SK-N-SH (cell line): ENCODE measurements at regions not wholly inside any gene's neighbourhood (a gene's known extent, or its start where the extent isn't known, plus 50 kb on each side); places are given as distances from the start of the nearest gene placed in this dataset.

Experiments used
- CTCF ChIA-PET: fragments of 300-600, 350-600 bp; formaldehyde crosslinking; extraction: SDS; loops from one replicate; lab custom pipeline; 2021; lab: Yijun Ruan, JAX
- POLR2A ChIA-PET: fragments of 350-600 bp; sonication (Branson Sonifier 250); formaldehyde crosslinking; extraction: SDS; loops from one replicate; lab custom pipeline; 2020; ENCODE audit warnings: antibody characterized with exemption, inconsistent platforms; lab: Yijun Ruan, JAX
- DNase-seq: peaks from one replicate; pipeline ENCODE4 v3.0.0; 2012
- H2AFZ ChIP-seq: fragments of 200-600 bp; sonication (generic); 2 replicates; pipeline ENCODE4 v1.8.1; 2016; ENCODE audit warnings: antibody characterized with exemption, mild to moderate bottlenecking, low read depth
- H3F3A ChIP-seq: fragments of 200-600 bp; sonication (generic); replicated peaks from 2 replicates; pipeline ENCODE3; 2016; ENCODE audit warnings: antibody characterized with exemption, mild to moderate bottlenecking; ENCODE audit not compliant: insufficient read depth
- H3K27ac ChIP-seq, 2 experiments: fragments of 200-500 bp in 1 of 2; fragments of 200-600 bp in 1 of 2; sonication (Bioruptor generic) in 1 of 2; sonication (generic), shearing (Covaris generic) in 1 of 2; 2 replicates each; pipeline versions ENCODE4 v1.5.1 to v1.6.1; 2014 to 2016; ENCODE audit warnings: low read depth in 2 of 2, inconsistent platforms in 1 of 2, low read length in 1 of 2, mild to moderate bottlenecking in 1 of 2, mixed read lengths in 1 of 2
- H3K27me3 ChIP-seq: fragments of 200-600 bp; sonication (generic), shearing (Covaris generic); 2 replicates; pipeline ENCODE4 v1.6.1; 2016; ENCODE audit warnings: mixed run types; ENCODE audit not compliant: insufficient read depth
- H3K36me3 ChIP-seq, 2 experiments: fragments of 200-500 bp in 1 of 2; fragments of 200-600 bp in 1 of 2; sonication (Bioruptor generic) in 1 of 2; sonication (generic) in 1 of 2; replicated peaks in 1 of 2; 2 replicates each; pipeline versions ENCODE3 to v1.5.1; 2014 to 2016; ENCODE audit warnings: low read length in 1 of 2, mild to moderate bottlenecking in 1 of 2; ENCODE audit not compliant: insufficient read depth in 2 of 2, control insufficient read depth in 1 of 2
- H3K4me1 ChIP-seq, 2 experiments: fragments of 200-500 bp in 1 of 2; fragments of 200-600 bp in 1 of 2; sonication (Bioruptor generic) in 1 of 2; sonication (generic), shearing (Covaris generic) in 1 of 2; 2 replicates each; pipeline versions ENCODE4 v1.5.1 to v1.6.1; 2014 to 2016; ENCODE audit warnings: low read depth in 1 of 2, low read length in 1 of 2, mixed run types in 1 of 2; ENCODE audit not compliant: insufficient read depth in 2 of 2, control insufficient read depth in 1 of 2
- H3K4me2 ChIP-seq: fragments of 200-600 bp; sonication (generic), shearing (Covaris generic); 2 replicates; pipeline ENCODE4 v1.6.1; 2017; ENCODE audit warnings: mixed run types
- H3K4me3 ChIP-seq, 2 experiments: fragments of 200-500 bp in 1 of 2; fragments of 200-600 bp in 1 of 2; sonication (Bioruptor generic) in 1 of 2; sonication (generic), shearing (Covaris generic) in 1 of 2; 2 replicates each; pipeline versions ENCODE4 v1.5.1 to v1.8.1; 2014 to 2016; ENCODE audit warnings: low read depth in 2 of 2, inconsistent platforms in 1 of 2, low read length in 1 of 2, mild to moderate bottlenecking in 1 of 2, mixed read lengths in 1 of 2, moderate library complexity in 1 of 2
- H3K79me2 ChIP-seq: fragments of 200-600 bp; sonication (generic); 2 replicates; pipeline ENCODE4 v1.8.1; 2017; ENCODE audit warnings: mild to moderate bottlenecking; ENCODE audit not compliant: insufficient read depth
- H3K9ac ChIP-seq: fragments of 200-600 bp; sonication (generic); 2 replicates; pipeline ENCODE4 v1.6.1; 2017; ENCODE audit warnings: mixed run types
- H3K9me2 ChIP-seq: fragments of 200-600 bp; sonication (generic); 2 replicates; pipeline ENCODE4 v1.6.1; 2017; ENCODE audit warnings: mixed run types
- H3K9me3 ChIP-seq: fragments of 200-600 bp; sonication (generic); 2 replicates; pipeline ENCODE4 v1.6.1; 2017; ENCODE audit warnings: mixed run types, mild to moderate bottlenecking, moderate library complexity
- H4K20me1 ChIP-seq: fragments of 200-600 bp; sonication (generic); 2 replicates; pipeline ENCODE4 v1.6.1; 2017; ENCODE audit warnings: mild to moderate bottlenecking, mixed run types; ENCODE audit not compliant: insufficient read depth
- EZH2phosphoT487 ChIP-seq: fragments of 200-600 bp; sonication (generic); IDR thresholded peaks from 2 replicates; pipeline ENCODE4 v1.6.1; 2017; ENCODE audit warnings: low read depth, mixed run types, mild to moderate bottlenecking, antibody characterized with exemption, moderate library complexity, borderline replicate concordance
- FOXJ3 ChIP-seq: sonication (generic); formaldehyde crosslinking; IDR thresholded peaks from 2 replicates; pipeline ENCODE4 v1.5.1; 2020; ENCODE audit warnings: mild to moderate bottlenecking, missing genetic modification reagents
- FOXM1 ChIP-seq: IDR thresholded peaks from 2 replicates; pipeline ENCODE4 v1.4.0; 2012; ENCODE audit warnings: low read depth, mild to moderate bottlenecking
- MAX ChIP-seq: IDR thresholded peaks from 2 replicates; pipeline ENCODE4 v1.4.0; 2012; ENCODE audit warnings: low read depth
- MEF2A ChIP-seq: IDR thresholded peaks from 2 replicates; pipeline ENCODE4 v1.4.0; 2012; ENCODE audit warnings: low read depth, borderline replicate concordance
- MXI1 ChIP-seq: IDR thresholded peaks from 2 replicates; pipeline ENCODE4 v1.6.1; 2012; ENCODE audit warnings: mild to moderate bottlenecking, low read depth, low read length, improper control_type of control experiment
- NFIC ChIP-seq: IDR thresholded peaks from 2 replicates; pipeline ENCODE4 v1.4.0; 2012; ENCODE audit warnings: borderline replicate concordance
- RAD21 ChIP-seq: IDR thresholded peaks from 2 replicates; pipeline ENCODE4 v1.6.1; 2012; ENCODE audit warnings: mild to moderate bottlenecking, low read length
- RFX5 ChIP-seq: IDR thresholded peaks from 2 replicates; pipeline ENCODE4 v1.6.1; 2012; ENCODE audit warnings: mild to moderate bottlenecking, improper control_type of control experiment, low read length
- RXRA ChIP-seq: IDR thresholded peaks from 2 replicates; pipeline ENCODE4 v1.4.0; 2012; ENCODE audit warnings: low read depth, mild to moderate bottlenecking, borderline replicate concordance
- SIN3A ChIP-seq: IDR thresholded peaks from 2 replicates; pipeline ENCODE4 v1.6.1; 2012; ENCODE audit warnings: low read depth, mild to moderate bottlenecking, low read length, moderate library complexity, borderline replicate concordance
- SMC3 ChIP-seq: IDR thresholded peaks from 2 replicates; pipeline ENCODE4 v1.6.1; 2012; ENCODE audit warnings: low read depth, low read length, improper control_type of control experiment
- WGBS: methylation state at CpG from one replicate; pipeline ENCODE4 v1.1.6; 2017; ENCODE audit warnings: low lambda C conversion rate; 5-methylcytosine and 5-hydroxymethylcytosine counted together
- TF ChIP-seq, protein P1 (sequence below): IDR thresholded peaks from 2 replicates; pipeline ENCODE4 v1.4.0; 2012; ENCODE audit warnings: low read depth, borderline replicate concordance
- TF ChIP-seq, protein P2 (sequence below): IDR thresholded peaks from 2 replicates; pipeline ENCODE4 v1.6.1; 2012; ENCODE audit warnings: mild to moderate bottlenecking, low read depth, low read length, moderate library complexity

- Histone ChIP-seq H3K36me3 (no peaks in the 10 kb centered on the region), H2AFZ (no peak overlapping the region), H3K27ac (no peak overlapping the region), H3K4me1 (no peaks in the 10 kb centered on the region), H3K79me2 (no peaks in the 10 kb centered on the region), H3K27me3 (no peaks in the 10 kb centered on the region), H3K4me3 (no peak overlapping the region), H3K9me3 (no peaks in the 10 kb centered on the region), H3K9ac (no peak overlapping the region), H4K20me1 (no peaks in the 10 kb centered on the region), H3K9me2 (no peaks in the 10 kb centered on the region), H3K4me2 (no peak overlapping the region), H3F3A (no peaks in the 10 kb centered on the region)
- WGBS: 39% methylated on average over 7 of the region's 7 CpGs
- CTCF ChIA-PET: no interaction called here
- TF ChIP-seq, protein P1, sequence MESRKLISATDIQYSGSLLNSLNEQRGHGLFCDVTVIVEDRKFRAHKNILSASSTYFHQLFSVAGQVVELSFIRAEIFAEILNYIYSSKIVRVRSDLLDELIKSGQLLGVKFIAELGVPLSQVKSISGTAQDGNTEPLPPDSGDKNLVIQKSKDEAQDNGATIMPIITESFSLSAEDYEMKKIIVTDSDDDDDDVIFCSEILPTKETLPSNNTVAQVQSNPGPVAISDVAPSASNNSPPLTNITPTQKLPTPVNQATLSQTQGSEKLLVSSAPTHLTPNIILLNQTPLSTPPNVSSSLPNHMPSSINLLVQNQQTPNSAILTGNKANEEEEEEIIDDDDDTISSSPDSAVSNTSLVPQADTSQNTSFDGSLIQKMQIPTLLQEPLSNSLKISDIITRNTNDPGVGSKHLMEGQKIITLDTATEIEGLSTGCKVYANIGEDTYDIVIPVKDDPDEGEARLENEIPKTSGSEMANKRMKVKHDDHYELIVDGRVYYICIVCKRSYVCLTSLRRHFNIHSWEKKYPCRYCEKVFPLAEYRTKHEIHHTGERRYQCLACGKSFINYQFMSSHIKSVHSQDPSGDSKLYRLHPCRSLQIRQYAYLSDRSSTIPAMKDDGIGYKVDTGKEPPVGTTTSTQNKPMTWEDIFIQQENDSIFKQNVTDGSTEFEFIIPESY: no peak
- POLR2A ChIA-PET: no interaction called here
- DNase-seq: no peak
Measured at GRCh38 chr19:56991912-56992311, 127.9 kb upstream of the USP29 start.

DNA sequence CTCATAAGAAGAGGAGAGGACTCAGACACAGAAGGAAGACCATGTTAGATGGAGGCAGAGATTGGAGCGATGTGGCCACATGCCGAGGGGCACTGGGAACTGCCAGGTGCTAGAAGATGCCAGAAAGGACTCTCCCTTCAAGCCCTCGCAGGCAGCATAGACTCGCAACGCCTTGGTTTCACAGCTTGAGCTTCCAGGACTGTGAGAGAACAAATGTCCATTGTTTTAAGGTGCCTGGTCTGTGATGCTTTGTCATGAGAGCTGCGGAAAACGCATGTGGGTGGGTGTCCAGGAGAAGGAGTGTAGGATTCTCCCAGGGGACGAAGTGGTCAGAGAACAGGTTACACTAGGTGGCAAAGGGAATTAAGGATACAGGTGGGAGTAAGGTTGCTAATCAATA is 125.9 kb upstream of the USP29 start:
- no peak overlapping the region for H3K9ac ChIP-seq
- H3K27me3 ChIP-seq: no peaks in the 10 kb centered on the region
- H3K9me3 ChIP-seq: no peaks in the 10 kb centered on the region
- no peak for DNase-seq
- H2AFZ ChIP-seq: no peak overlapping the region
- no peak overlapping the region for H3K27ac ChIP-seq
- no peaks in the 10 kb centered on the region for H3K79me2 ChIP-seq
- no peaks in the 10 kb centered on the region for H3K4me1 ChIP-seq
- POLR2A ChIA-PET: no interaction called here
- no peak overlapping the region for H3K4me2 ChIP-seq
- H3K9me2 ChIP-seq: no peaks in the 10 kb centered on the region
- no peak overlapping the region for H3K4me3 ChIP-seq
- no peaks in the 10 kb centered on the region for H3F3A ChIP-seq
- no peaks in the 10 kb centered on the region for H4K20me1 ChIP-seq
- no peaks in the 10 kb centered on the region for H3K36me3 ChIP-seq
- TF ChIP-seq EZH2phosphoT487 (no peak), SMC3 (no peak), FOXM1 (no peak), RXRA (no peak), FOXJ3 (CRISPR knock-in tag) (no peak), MAX (no peak), RAD21 (no peak), MXI1 (no peak), MEF2A (no peak), SIN3A (no peak), RFX5 (no peak), NFIC (no peak)
- TF ChIP-seq, protein P2, sequence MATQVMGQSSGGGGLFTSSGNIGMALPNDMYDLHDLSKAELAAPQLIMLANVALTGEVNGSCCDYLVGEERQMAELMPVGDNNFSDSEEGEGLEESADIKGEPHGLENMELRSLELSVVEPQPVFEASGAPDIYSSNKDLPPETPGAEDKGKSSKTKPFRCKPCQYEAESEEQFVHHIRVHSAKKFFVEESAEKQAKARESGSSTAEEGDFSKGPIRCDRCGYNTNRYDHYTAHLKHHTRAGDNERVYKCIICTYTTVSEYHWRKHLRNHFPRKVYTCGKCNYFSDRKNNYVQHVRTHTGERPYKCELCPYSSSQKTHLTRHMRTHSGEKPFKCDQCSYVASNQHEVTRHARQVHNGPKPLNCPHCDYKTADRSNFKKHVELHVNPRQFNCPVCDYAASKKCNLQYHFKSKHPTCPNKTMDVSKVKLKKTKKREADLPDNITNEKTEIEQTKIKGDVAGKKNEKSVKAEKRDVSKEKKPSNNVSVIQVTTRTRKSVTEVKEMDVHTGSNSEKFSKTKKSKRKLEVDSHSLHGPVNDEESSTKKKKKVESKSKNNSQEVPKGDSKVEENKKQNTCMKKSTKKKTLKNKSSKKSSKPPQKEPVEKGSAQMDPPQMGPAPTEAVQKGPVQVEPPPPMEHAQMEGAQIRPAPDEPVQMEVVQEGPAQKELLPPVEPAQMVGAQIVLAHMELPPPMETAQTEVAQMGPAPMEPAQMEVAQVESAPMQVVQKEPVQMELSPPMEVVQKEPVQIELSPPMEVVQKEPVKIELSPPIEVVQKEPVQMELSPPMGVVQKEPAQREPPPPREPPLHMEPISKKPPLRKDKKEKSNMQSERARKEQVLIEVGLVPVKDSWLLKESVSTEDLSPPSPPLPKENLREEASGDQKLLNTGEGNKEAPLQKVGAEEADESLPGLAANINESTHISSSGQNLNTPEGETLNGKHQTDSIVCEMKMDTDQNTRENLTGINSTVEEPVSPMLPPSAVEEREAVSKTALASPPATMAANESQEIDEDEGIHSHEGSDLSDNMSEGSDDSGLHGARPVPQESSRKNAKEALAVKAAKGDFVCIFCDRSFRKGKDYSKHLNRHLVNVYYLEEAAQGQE: no peak
- TF ChIP-seq, protein P1: no peak
- CTCF ChIA-PET: no interaction called here
- 50% methylated on average over 8 of the region's 8 CpGs for WGBS
